22Rv1 (cell line): ENCODE measurements at regions not wholly inside any gene's neighbourhood (a gene's known extent, or its start where the extent isn't known, plus 50 kb on each side); places are given as distances from the start of the nearest gene placed in this dataset.

Experiments
- ZFX ChIP-seq: fragments of 450-650 bp; IDR thresholded peaks from 2 replicates; pipeline ENCODE4 v1.6.1; 2017; ENCODE audit warnings: antibody characterized with exemption, borderline replicate concordance
- TF ChIP-seq, protein P1 (sequence below): fragments of 450-650 bp; IDR thresholded peaks from 2 replicates; pipeline ENCODE4 v1.5.1; 2017; ENCODE audit warnings: mild to moderate bottlenecking

DNA sequence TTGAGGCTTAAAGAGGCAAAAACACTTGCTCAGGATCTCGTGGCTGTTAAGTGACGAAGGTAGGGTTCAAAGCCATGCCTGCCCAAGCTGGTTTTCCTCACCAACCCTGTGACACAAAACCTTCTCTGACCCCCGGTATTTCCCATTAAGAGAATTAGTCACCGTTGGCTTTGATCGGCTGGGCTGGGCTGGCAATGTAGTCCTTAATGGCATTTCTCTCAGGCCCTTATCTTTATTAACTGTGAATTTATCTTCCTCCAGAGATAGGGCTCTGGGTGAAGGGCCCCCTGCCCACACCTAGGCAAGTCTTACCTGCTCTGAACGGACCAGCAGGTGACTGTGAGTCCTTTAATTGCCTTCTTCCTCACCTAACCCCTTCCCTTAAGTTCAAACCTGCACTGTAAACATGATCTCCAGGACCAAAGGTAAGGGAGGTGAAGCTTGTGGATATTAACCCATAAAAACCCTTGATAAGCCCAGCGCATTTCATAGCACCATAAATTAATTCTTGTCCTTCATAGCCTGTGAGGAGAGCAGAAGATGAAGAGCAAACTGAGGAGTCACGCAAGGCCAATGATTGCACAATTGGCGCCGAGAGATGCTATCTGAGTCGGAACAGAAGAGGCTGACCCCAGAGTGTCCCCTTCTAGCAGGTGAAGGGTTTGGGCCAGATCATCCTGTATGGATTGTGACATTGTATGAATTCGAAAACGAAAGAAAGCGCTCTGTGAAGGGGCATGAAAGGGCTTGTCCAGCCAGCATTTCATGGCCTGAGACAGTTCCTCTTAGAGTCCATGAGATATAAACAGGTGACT, 790.8 kb upstream of the TBX3 start:
- TF ChIP-seq, protein P1, sequence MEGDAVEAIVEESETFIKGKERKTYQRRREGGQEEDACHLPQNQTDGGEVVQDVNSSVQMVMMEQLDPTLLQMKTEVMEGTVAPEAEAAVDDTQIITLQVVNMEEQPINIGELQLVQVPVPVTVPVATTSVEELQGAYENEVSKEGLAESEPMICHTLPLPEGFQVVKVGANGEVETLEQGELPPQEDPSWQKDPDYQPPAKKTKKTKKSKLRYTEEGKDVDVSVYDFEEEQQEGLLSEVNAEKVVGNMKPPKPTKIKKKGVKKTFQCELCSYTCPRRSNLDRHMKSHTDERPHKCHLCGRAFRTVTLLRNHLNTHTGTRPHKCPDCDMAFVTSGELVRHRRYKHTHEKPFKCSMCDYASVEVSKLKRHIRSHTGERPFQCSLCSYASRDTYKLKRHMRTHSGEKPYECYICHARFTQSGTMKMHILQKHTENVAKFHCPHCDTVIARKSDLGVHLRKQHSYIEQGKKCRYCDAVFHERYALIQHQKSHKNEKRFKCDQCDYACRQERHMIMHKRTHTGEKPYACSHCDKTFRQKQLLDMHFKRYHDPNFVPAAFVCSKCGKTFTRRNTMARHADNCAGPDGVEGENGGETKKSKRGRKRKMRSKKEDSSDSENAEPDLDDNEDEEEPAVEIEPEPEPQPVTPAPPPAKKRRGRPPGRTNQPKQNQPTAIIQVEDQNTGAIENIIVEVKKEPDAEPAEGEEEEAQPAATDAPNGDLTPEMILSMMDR = no peak
- TF ChIP-seq ZFX = no peak
